Prostate gland (tissue), 2 donors: ENCODE measurements at regions not wholly inside any gene's neighbourhood (a gene's known extent, or its start where the extent isn't known, plus 50 kb on each side); places are given as distances from the start of the nearest gene placed in this dataset.

ENCODE experiments used
- CTCF ChIP-seq, 4 experiments: fragments of 200-600 bp in 2 of 4; fragments of 450-650 bp in 2 of 4; sonication (generic) in 2 of 4; IDR thresholded peaks; 1 replicate in 3 of 4; 2 replicates in 1 of 4; pipeline ENCODE4 v1.5.1; 2016 to 2019; ENCODE audit warnings: antibody characterized with exemption in 4 of 4, mild to moderate bottlenecking in 2 of 4, moderate library complexity in 2 of 4
- POLR2AphosphoS5 ChIP-seq: sonication (generic); formaldehyde crosslinking; IDR thresholded peaks from one replicate; pipeline ENCODE4 v1.6.1; 2017; ENCODE audit warnings: antibody characterized with exemption

GRCh38 chr5:148768806-148769415 lies 57.5 kb upstream of the ADRB2 start:
- TF ChIP-seq CTCF (IDR thresholded peaks at IDR 0.05) (no peak), POLR2AphosphoS5 (no peak)
